Activated CD4-positive, alpha-beta T cell treated with anti-CD3 and anti-CD28 coated beads, Interleukin-2, amount 10 ng/mL, durations not matched to agents 7 days and 5 days (primary cell): ENCODE measurements at regions not wholly inside any gene's neighbourhood (a gene's known extent, or its start where the extent isn't known, plus 50 kb on each side); places are given as distances from the start of the nearest gene placed in this dataset.

ENCODE experiments used
- CTCF ChIA-PET: fragments of 350-600 bp; sonication (Branson Sonifier 250); formaldehyde crosslinking; loops from one replicate; lab custom pipeline; 2021; ENCODE audit warnings: antibody characterized with exemption; lab: Charles Lee
- POLR2A ChIA-PET: fragments of 350-600 bp; sonication (Branson Sonifier 250); formaldehyde crosslinking; loops from one replicate; lab custom pipeline; 2021; ENCODE audit warnings: antibody characterized with exemption; lab: Charles Lee
- DNase-seq: peaks from one replicate; pipeline ENCODE4 v3.0.0-alpha.2; 2020
- H3K27ac Mint-ChIP-seq: one replicate; pipeline ENCODE4 v1.8.0; 2021; ENCODE audit warnings: mild to moderate bottlenecking, moderate library complexity, mixed read lengths
- H3K27me3 Mint-ChIP-seq: one replicate; pipeline ENCODE4 v1.8.0; 2021; ENCODE audit warnings: mixed read lengths
- H3K36me3 Mint-ChIP-seq: one replicate; pipeline ENCODE4 v1.8.0; 2021; ENCODE audit warnings: low read depth, mixed read lengths
- H3K4me1 Mint-ChIP-seq: one replicate; pipeline ENCODE4 v1.8.0; 2021; ENCODE audit warnings: mixed read lengths
- H3K4me3 Mint-ChIP-seq: one replicate; pipeline ENCODE4 v1.8.0; 2021; ENCODE audit warnings: mild to moderate bottlenecking, moderate library complexity, mixed read lengths
- H3K9me3 Mint-ChIP-seq: one replicate; pipeline ENCODE4 v1.8.0; 2021; ENCODE audit warnings: mixed read lengths

DNA sequence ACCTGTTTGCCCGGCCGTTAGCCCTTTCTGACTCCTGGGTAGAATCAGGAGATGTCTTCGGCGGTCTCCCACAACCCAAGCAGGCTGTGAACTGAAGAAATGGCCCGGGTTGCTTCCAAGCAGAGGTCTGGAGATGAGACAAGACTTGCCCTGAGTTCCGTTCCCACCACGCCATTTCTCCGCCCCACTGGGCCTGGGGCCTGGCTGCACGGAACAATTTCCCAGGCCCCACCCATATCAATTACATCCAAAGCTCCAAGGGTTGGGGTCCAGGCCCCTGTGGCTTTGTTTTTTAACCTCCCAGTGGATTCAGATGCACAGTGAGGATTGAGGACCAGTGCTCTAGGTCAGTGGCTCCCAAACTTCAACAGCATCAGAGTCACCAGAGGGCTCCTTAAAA is 214.5 kb upstream of the ARID1B start:
- DNase-seq = no peak
- H3K4me3 Mint-ChIP-seq = no peak overlapping the region
- H3K27ac Mint-ChIP-seq = no peak overlapping the region
- H3K27me3 Mint-ChIP-seq = peaks cover 4% of the 10 kb centered on the region
- peaks cover 8% of the 10 kb centered on the region for H3K9me3 Mint-ChIP-seq
- peaks cover 7% of the 10 kb centered on the region for H3K4me1 Mint-ChIP-seq
- CTCF ChIA-PET = interaction anchor here (0.6 kb wide), 1 partner anchor 343 kb away, joined by 3 read pairs; no protein-coding TSS in a partner anchor
- POLR2A ChIA-PET = no interaction called here
- no peaks in the 10 kb centered on the region for H3K36me3 Mint-ChIP-seq

DNA sequence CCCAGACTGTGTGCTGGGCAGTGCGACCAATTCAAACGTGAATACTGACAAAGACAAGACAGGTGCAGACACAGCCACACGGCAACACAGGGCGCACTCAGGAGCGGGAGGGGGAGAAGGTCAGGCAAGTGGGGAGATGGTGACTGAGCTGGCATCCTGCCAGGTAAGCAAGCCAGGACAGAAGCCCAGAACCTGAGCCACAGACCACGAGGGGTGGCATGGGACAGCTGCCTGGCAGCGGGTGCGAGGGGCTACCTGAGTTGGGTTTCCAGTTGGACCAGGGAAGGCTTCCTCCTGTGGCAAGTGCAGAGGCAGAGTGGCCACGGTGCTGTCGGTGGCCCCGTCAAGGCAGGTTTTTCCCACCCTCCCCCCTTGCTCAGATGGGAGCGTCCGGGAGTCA is 215.2 kb upstream of the ARID1B start:
- no peak overlapping the region for H3K4me3 Mint-ChIP-seq
- CTCF ChIA-PET = interaction anchor here (0.6 kb wide), 1 partner anchor 344 kb away, joined by 3 read pairs; no protein-coding TSS in a partner anchor

DNA sequence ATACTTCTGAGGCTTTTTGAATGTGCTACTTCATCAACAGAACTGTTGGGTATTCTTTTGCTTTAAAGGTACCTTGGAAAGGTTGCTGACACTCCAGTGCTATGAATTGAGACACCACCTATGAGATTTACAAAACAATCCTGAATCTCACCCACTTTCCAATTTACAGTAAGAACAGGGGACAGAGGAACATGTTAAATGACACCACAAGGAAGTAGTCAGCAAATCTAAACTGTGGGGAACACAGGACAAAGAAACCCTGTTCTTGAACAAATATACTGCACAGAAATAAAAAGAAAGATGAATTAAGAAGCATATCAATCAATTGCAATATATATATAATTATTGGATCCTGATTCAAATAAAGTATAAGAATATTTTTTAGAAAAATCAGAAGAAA is 216.7 kb upstream of the ARID1B start:
- no peak for DNase-seq
- peaks cover 7% of the 10 kb centered on the region for H3K4me1 Mint-ChIP-seq
- POLR2A ChIA-PET = no interaction called here
- peaks cover 4% of the 10 kb centered on the region for H3K27me3 Mint-ChIP-seq
- H3K9me3 Mint-ChIP-seq = peaks cover 8% of the 10 kb centered on the region
- H3K27ac Mint-ChIP-seq = no peak overlapping the region
- CTCF ChIA-PET = no interaction called here
- H3K4me3 Mint-ChIP-seq = no peak overlapping the region
- H3K36me3 Mint-ChIP-seq = no peaks in the 10 kb centered on the region

More for the DNA sequence above, 215.2 kb upstream of the ARID1B start:
- H3K36me3 Mint-ChIP-seq = no peaks in the 10 kb centered on the region
- no peak overlapping the region for H3K27ac Mint-ChIP-seq
- H3K4me1 Mint-ChIP-seq = peaks cover 7% of the 10 kb centered on the region
- no peak for DNase-seq
- H3K9me3 Mint-ChIP-seq = peaks cover 8% of the 10 kb centered on the region
- POLR2A ChIA-PET = no interaction called here
- peaks cover 4% of the 10 kb centered on the region for H3K27me3 Mint-ChIP-seq

DNA sequence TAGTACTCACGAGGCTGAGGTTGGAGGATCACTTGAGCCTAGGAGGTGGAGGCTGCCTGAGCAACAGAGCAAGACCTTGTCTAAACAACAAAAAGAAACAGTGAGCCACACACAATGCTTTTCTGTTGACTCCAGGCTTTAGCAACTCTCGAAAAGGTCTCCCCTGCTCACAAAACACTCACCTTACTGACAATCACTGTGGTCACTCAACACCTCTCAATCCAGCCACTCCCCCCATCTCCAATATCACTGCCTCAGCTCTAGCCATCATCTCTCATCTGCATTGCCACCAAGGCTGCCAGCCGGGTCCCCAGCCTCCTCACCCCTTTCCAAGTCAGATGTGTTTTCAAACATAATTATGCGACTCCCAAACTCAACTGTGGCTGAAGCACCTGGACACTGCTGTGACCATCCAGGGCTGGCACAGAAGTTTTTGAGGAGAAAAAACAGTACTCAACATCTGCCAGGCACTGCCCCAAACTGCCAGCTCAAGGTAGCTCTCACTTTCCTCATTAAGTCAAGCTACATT is 218.0 kb upstream of the ARID1B start:
- ChIA-PET CTCF (no interaction called here), POLR2A (no interaction called here)
- DNase-seq = no peak
- Mint-ChIP-seq H3K36me3 (no peaks in the 10 kb centered on the region), H3K27ac (no peak overlapping the region), H3K4me3 (no peak overlapping the region), H3K4me1 (peaks cover 2% of the 10 kb centered on the region), H3K27me3 (peaks cover 4% of the 10 kb centered on the region), H3K9me3 (peaks cover 8% of the 10 kb centered on the region)

DNA sequence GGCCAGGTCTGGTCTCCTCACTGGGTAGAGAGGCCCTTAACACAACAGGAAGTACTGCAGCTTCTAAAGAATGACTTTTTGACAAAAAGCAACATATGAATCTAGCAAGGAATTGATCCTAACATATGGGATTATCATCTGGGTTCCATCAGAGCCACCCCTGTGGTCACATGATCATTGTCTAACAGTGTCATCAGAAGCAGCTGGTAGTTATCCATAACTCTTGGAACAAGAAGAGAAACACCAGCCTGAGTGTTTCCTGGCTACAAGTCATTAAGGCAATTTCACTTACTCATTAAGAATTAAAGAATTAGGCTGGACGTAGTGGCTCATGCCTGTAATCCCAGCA is 219.3 kb upstream of the ARID1B start:
- H3K36me3 Mint-ChIP-seq = no peaks in the 10 kb centered on the region
- peaks cover 8% of the 10 kb centered on the region for H3K9me3 Mint-ChIP-seq
- ChIA-PET CTCF (no interaction called here), POLR2A (no interaction called here)
- H3K27me3 Mint-ChIP-seq = peaks cover 7% of the 10 kb centered on the region
- no peaks in the 10 kb centered on the region for H3K4me1 Mint-ChIP-seq
- no peak for DNase-seq
- no peak overlapping the region for H3K4me3 Mint-ChIP-seq
- H3K27ac Mint-ChIP-seq = no peak overlapping the region

DNA sequence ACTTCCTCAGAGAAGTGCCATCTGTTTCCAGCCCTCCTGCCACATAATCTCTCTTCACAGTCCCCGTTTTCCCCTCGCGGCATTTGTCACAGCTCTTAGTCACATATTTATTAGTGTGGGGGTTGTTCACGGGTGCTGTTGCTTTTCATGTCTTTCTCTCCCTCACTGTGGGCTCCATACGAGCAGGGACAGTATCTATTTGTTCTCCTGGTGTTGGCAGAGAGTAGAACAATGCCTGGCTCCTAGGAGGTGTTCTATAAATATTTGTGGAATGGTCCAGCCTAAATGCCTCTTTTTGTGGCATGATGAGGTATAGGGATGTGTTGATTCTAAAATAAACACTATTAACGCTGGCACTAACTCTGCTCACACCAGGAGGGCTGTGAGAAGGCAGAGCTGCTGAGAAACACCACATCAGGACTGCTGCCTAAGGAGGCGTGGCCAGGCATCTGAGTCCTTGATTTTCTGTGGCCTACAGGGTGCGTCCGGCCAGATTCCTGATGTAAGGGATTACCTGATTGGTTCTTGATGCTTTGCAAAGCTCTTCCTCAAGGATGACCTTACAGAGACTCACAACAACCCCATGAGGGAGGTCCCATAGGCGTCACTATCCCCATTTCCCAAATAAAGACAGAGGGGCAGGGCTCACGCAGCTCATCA is 219.8 kb upstream of the ARID1B start:
- no peak for DNase-seq
- H3K36me3 Mint-ChIP-seq = no peaks in the 10 kb centered on the region
- ChIA-PET CTCF (no interaction called here), POLR2A (no interaction called here)
- H3K4me1 Mint-ChIP-seq = no peaks in the 10 kb centered on the region
- H3K27ac Mint-ChIP-seq = no peak overlapping the region
- peaks cover 7% of the 10 kb centered on the region for H3K27me3 Mint-ChIP-seq
- H3K9me3 Mint-ChIP-seq = peaks cover 8% of the 10 kb centered on the region
- no peak overlapping the region for H3K4me3 Mint-ChIP-seq

DNA sequence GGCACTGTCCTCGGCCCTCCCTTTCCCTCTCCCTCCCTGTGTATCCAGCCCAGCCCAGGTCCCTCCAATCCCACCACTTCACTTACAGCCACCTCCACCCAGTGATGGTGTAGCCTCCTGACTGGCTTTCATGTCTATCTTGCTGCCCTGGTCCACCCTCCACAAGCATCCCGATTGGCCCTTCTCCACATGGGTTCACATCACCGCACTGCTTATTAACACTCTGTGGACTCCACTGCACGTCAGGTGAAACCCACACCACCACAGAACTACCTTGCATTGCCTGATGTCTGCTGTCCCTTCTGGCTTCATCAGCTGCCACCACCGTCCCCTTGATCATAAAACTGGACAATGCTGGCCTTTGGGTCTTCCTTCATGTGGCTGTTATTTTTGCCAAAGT is 220.4 kb upstream of the ARID1B start:
- no peaks in the 10 kb centered on the region for H3K36me3 Mint-ChIP-seq
- no peak for DNase-seq
- no peaks in the 10 kb centered on the region for H3K4me1 Mint-ChIP-seq
- CTCF ChIA-PET = no interaction called here
- POLR2A ChIA-PET = no interaction called here
- H3K27me3 Mint-ChIP-seq = peaks cover 7% of the 10 kb centered on the region
- H3K4me3 Mint-ChIP-seq = no peak overlapping the region
- H3K9me3 Mint-ChIP-seq = peaks cover 8% of the 10 kb centered on the region
- no peak overlapping the region for H3K27ac Mint-ChIP-seq

DNA sequence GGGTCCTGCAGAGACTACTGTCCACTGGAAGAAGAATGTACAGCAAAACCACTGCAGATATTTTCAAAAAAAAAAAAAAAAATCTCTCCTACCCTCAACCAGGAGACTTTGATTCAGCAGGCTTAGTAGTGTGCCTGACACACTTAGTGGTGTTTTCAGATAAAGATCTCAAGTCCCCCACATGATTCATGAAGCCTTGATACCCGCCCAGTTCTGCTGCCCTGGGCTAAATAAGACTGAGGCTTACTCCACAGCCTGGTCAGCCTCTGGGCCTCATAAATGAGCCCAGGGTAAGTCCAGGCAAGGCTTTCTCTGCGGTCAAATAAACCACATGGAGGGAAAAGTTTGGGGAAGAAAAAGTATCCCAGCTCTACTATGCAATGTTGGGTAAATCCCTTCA is 222.1 kb upstream of the ARID1B start:
- CTCF ChIA-PET = no interaction called here
- Mint-ChIP-seq H3K4me3 (no peak overlapping the region), H3K4me1 (no peaks in the 10 kb centered on the region), H3K36me3 (no peaks in the 10 kb centered on the region), H3K27me3 (peaks cover 6% of the 10 kb centered on the region), H3K27ac (no peak overlapping the region), H3K9me3 (peaks cover 5% of the 10 kb centered on the region)
- DNase-seq = no peak
- POLR2A ChIA-PET = no interaction called here

DNA sequence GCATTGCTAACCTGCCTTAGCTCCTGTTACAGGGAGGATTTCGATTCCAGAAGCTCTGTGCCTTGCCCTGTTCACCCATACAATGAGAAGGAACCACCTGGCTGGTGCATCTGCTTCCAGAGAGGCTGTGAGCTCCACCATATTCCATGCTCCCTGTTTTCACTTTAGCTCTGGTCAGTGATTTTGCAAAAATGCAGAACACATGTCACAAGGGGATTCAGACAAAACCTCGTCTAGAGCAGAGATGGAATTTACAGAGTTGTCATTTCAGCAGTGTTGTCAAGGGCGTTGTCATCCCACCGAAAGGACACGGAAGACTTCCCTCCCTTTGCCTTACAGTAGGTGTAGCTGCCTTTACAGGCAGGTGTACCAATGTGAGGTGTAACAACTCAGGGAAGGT is 223.0 kb upstream of the ARID1B start:
- H3K4me3 Mint-ChIP-seq = no peak overlapping the region
- no peak for DNase-seq
- peaks cover 3% of the 10 kb centered on the region for H3K27me3 Mint-ChIP-seq
- no peak overlapping the region for H3K27ac Mint-ChIP-seq
- CTCF ChIA-PET = no interaction called here
- no peaks in the 10 kb centered on the region for H3K9me3 Mint-ChIP-seq
- no peaks in the 10 kb centered on the region for H3K4me1 Mint-ChIP-seq
- H3K36me3 Mint-ChIP-seq = no peaks in the 10 kb centered on the region
- POLR2A ChIA-PET = no interaction called here

DNA sequence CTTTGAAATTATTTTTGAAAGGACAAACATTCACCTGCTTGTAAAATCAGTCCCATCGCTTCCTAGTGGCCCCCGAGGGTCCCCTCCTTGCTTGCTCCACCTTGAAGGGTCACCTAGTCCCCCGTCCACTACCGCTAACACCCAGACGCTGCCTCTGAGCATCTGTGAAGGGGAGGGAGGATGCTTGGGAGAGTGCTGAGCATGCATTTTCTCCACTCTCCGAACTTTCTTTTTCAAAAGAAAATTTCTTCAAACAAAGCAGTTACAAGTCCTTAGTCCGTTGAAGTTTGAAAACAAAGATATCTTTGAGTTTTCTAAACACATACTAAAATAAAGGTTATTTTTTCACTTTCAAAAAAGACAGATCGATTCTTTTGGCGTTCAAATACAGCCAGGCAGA is 224.3 kb upstream of the ARID1B start:
- no peaks in the 10 kb centered on the region for H3K9me3 Mint-ChIP-seq
- H3K36me3 Mint-ChIP-seq = no peaks in the 10 kb centered on the region
- no peaks in the 10 kb centered on the region for H3K4me1 Mint-ChIP-seq
- CTCF ChIA-PET = no interaction called here
- POLR2A ChIA-PET = no interaction called here
- H3K4me3 Mint-ChIP-seq = no peak overlapping the region
- no peak overlapping the region for H3K27ac Mint-ChIP-seq
- DNase-seq = no peak
- H3K27me3 Mint-ChIP-seq = peaks cover 3% of the 10 kb centered on the region

DNA sequence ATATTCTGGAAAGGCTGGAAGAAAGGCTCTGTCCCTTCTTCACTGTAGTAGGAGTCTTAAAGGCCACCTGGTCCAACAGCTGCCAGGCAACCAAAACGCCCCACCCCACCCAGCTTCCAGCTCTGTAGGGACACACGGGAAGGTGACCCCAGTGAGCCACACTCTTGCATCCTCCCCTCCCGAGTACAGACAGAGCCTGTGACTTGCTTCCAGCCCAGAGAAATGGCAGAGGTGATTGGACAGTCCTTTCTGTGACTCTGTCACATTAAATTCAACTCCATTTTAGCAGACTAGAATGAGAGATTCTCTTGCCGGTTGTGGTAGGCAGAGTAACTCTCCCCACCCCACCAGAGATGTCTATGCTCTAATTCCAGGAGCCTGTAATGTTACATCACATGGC is 226.2 kb upstream of the ARID1B start:
- Mint-ChIP-seq H3K4me3 (no peak overlapping the region), H3K9me3 (no peaks in the 10 kb centered on the region), H3K4me1 (no peaks in the 10 kb centered on the region)

DNA sequence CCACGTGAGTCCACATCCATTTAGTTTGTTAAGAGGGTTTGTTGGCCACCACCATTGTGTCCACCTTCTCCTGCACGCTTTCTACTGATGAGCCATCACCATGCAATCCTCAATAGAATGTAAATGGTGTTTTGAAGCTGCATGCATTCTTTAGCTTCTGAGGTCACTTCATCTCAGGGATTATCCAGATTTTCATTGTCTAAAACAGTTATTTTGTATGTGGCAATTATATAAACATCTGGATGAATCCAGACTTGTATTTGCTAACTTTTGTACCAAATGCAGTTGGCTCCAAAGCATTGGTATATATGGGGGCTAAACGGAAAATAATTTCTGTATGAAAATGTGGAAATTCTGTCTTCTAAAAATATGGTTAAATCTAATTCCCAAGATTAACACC is 231.2 kb upstream of the ARID1B start:
- Mint-ChIP-seq H3K36me3 (no peaks in the 10 kb centered on the region), H3K4me1 (no peaks in the 10 kb centered on the region), H3K27ac (no peak overlapping the region), H3K4me3 (no peak overlapping the region), H3K9me3 (no peaks in the 10 kb centered on the region), H3K27me3 (peaks cover 2% of the 10 kb centered on the region)
- ChIA-PET POLR2A (no interaction called here), CTCF (no interaction called here)
- no peak for DNase-seq

More for the DNA sequence above, 226.2 kb upstream of the ARID1B start:
- no peak for DNase-seq
- Mint-ChIP-seq H3K27me3 (peaks cover 3% of the 10 kb centered on the region), H3K36me3 (no peaks in the 10 kb centered on the region), H3K27ac (no peak overlapping the region)
- ChIA-PET CTCF (no interaction called here), POLR2A (no interaction called here)

DNA sequence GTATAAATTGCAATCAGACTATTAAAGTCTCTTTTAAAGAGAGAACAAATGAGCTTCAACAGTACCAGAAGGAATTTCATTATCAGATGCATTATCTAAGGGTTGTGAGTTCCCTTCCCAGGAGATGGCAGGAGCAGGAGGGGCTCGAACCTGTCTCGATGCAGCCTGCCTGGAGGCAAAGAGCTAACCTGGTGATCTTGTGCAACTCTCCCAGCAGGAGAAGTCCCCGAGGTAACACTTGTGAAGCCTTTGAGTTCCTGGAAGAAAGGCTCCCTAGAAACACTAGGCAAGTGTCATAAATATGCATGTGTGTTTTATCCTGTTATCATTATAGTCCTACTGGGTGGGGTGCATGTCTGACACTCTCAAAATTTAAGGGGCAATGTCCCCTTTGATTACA is 232.2 kb upstream of the ARID1B start:
- Mint-ChIP-seq H3K36me3 (no peaks in the 10 kb centered on the region), H3K4me3 (no peak overlapping the region), H3K4me1 (no peaks in the 10 kb centered on the region), H3K27ac (no peak overlapping the region), H3K27me3 (peaks cover 2% of the 10 kb centered on the region), H3K9me3 (no peaks in the 10 kb centered on the region)
- ChIA-PET POLR2A (no interaction called here), CTCF (no interaction called here)
- DNase-seq = no peak

DNA sequence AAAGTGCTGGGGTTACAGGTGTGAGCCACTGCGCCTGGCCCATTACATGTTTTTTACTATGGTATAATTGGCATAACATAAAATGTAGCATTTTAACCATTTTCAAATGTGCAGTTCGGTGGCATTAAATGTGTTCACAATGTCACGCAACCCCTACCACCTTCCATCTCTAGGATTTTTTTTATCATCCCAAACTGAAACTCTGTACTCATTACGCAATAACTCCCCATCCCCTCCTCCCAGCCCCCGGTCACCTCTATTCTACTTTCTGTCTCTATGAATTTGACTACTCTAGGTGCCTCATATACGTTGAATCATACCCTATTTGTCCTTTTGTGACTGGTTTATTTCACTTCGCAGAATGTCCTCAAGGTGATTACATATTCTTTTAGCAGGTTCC is 233.1 kb upstream of the ARID1B start:
- Mint-ChIP-seq H3K36me3 (no peaks in the 10 kb centered on the region), H3K27ac (no peak overlapping the region), H3K9me3 (no peaks in the 10 kb centered on the region), H3K4me3 (no peak overlapping the region), H3K27me3 (peaks cover 2% of the 10 kb centered on the region), H3K4me1 (no peaks in the 10 kb centered on the region)
- POLR2A ChIA-PET = no interaction called here
- DNase-seq = no peak
- CTCF ChIA-PET = no interaction called here
